IMR-90 (cell line): ENCODE measurements at regions not wholly inside any gene's neighbourhood (a gene's known extent, or its start where the extent isn't known, plus 50 kb on each side); places are given as distances from the start of the nearest gene placed in this dataset.

Experiments
- ATAC-seq: fragments of 200-7000 bp; cut with Tn5 transposase; 2 replicates; pipeline ENCODE4 v1.9.1; 2020; ENCODE audit warnings: low read depth, mild to moderate bottlenecking, moderate library complexity
- BruUV-seq: library from RNA; stranded (reverse); fragments of 400-500 nt; replicated peaks from 2 replicates; lab custom pipeline; 2021; lab: Mats Ljungman, UMichigan
- CTCF ChIA-PET: fragments of 300-600 bp; formaldehyde crosslinking; extraction: SDS; loops from one replicate; lab custom pipeline; 2021; ENCODE audit warnings: antibody characterized with exemption; lab: Yijun Ruan, JAX
- POLR2A ChIA-PET: fragments of 300-600 bp; sonication (Branson Sonifier 250); formaldehyde crosslinking; loops from one replicate; lab custom pipeline; 2022; ENCODE audit warnings: antibody characterized with exemption; ENCODE audit not compliant: unreplicated experiment; lab: Charles Lee
- DNase-seq: peaks from one replicate; pipeline ENCODE4 v3.0.0; 2013
- H2AFZ ChIP-seq: replicated peaks from 2 replicates; pipeline ENCODE3; 2013; ENCODE audit warnings: low read length, mild to moderate bottlenecking; ENCODE audit not compliant: poor library complexity
- H2AK5ac ChIP-seq: 2 replicates; pipeline ENCODE4 v1.6.1; 2013; ENCODE audit warnings: low read depth, low read length, inconsistent platforms
- H2AK9ac ChIP-seq: replicated peaks from 2 replicates; pipeline ENCODE3; 2013; ENCODE audit warnings: mild to moderate bottlenecking, low read depth, low read length, moderate library complexity; ENCODE audit not compliant: poor library complexity
- H2BK120ac ChIP-seq: 2 replicates; pipeline ENCODE4 v1.6.1; 2013; ENCODE audit warnings: low read depth, low read length, inconsistent platforms
- H2BK15ac ChIP-seq: 3 replicates; pipeline ENCODE4 v1.6.1; 2013; ENCODE audit warnings: low read depth, low read length, inconsistent platforms
- H2BK20ac ChIP-seq: 2 replicates; pipeline ENCODE4 v1.6.1; 2013; ENCODE audit warnings: low read depth, mild to moderate bottlenecking, inconsistent platforms, low read length, moderate library complexity
- H2BK5ac ChIP-seq: 2 replicates; pipeline ENCODE4 v1.6.1; 2013; ENCODE audit warnings: mild to moderate bottlenecking, low read depth, low read length, inconsistent platforms; ENCODE audit not compliant: poor library complexity, severe bottlenecking
- H3K14ac ChIP-seq: replicated peaks from 2 replicates; pipeline ENCODE4 v1.6.1; 2013; ENCODE audit warnings: low read depth, low read length, inconsistent platforms
- H3K18ac ChIP-seq: 2 replicates; pipeline ENCODE4 v1.6.1; 2013; ENCODE audit warnings: low read depth, low read length, control low read depth
- H3K23ac ChIP-seq: 2 replicates; pipeline ENCODE4 v1.6.1; 2013; ENCODE audit warnings: low read depth, low read length, inconsistent platforms
- H3K27ac ChIP-seq: 2 replicates; pipeline ENCODE4 v1.5.1; 2013; ENCODE audit warnings: mild to moderate bottlenecking, control low read depth, low read length; ENCODE audit not compliant: insufficient read depth
- H3K27me3 ChIP-seq: 2 replicates; pipeline ENCODE4 v1.6.1; 2013; ENCODE audit warnings: low read length; ENCODE audit not compliant: control insufficient read depth, insufficient read depth
- H3K36me3 ChIP-seq: 2 replicates; pipeline ENCODE4 v1.6.1; 2013; ENCODE audit warnings: low read length, mixed read lengths; ENCODE audit not compliant: control insufficient read depth, insufficient read depth
- H3K4ac ChIP-seq: 2 replicates; pipeline ENCODE4 v1.6.1; 2013; ENCODE audit warnings: low read depth, low read length, inconsistent platforms
- H3K4me1 ChIP-seq: 2 replicates; pipeline ENCODE4 v1.6.1; 2013; ENCODE audit warnings: low read length, mixed read lengths; ENCODE audit not compliant: control insufficient read depth, insufficient read depth
- H3K4me2 ChIP-seq: 2 replicates; pipeline ENCODE4 v1.6.1; 2013; ENCODE audit warnings: low read depth, mild to moderate bottlenecking, control low read depth, low read length, moderate library complexity
- H3K4me3 ChIP-seq: 2 replicates; pipeline ENCODE4 v1.5.1; 2013; ENCODE audit warnings: low read depth, mild to moderate bottlenecking, control low read depth, low read length, moderate library complexity; ENCODE audit not compliant: insufficient read depth
- H3K56ac ChIP-seq: 2 replicates; pipeline ENCODE4 v1.6.1; 2013; ENCODE audit warnings: low read length, inconsistent platforms; ENCODE audit not compliant: insufficient read depth; ENCODE audit errors: extremely low read depth
- H3K79me1 ChIP-seq, 2 experiments: 2 replicates each; pipeline ENCODE4 v1.6.1; 2013; ENCODE audit warnings: low read length in 2 of 2, inconsistent platforms in 1 of 2, low read depth in 1 of 2
- H3K9ac ChIP-seq: 2 replicates; pipeline ENCODE4 v1.6.1; 2013; ENCODE audit warnings: low read depth, low read length, control low read depth
- H3K9me1 ChIP-seq: 2 replicates; pipeline ENCODE4 v1.6.1; 2013; ENCODE audit warnings: low read length, inconsistent platforms; ENCODE audit not compliant: insufficient read depth
- H3K9me3 ChIP-seq: 2 replicates; pipeline ENCODE4 v1.6.1; 2013; ENCODE audit warnings: low read length; ENCODE audit not compliant: control insufficient read depth, insufficient read depth
- H4K20me1 ChIP-seq: 2 replicates; pipeline ENCODE4 v1.6.1; 2013; ENCODE audit warnings: low read length, inconsistent platforms; ENCODE audit not compliant: insufficient read depth
- H4K5ac ChIP-seq: 2 replicates; pipeline ENCODE4 v1.6.1; 2013; ENCODE audit warnings: mild to moderate bottlenecking, low read depth, low read length, control low read depth
- H4K8ac ChIP-seq, 2 experiments: 2 replicates each; pipeline ENCODE4 v1.6.1; 2013; ENCODE audit warnings: low read depth in 2 of 2, low read length in 2 of 2, control low read depth in 1 of 2, inconsistent platforms in 1 of 2
- H4K91ac ChIP-seq: 2 replicates; pipeline ENCODE4 v1.6.1; 2013; ENCODE audit warnings: low read depth, low read length, inconsistent platforms; ENCODE audit not compliant: insufficient read depth
- MAFK ChIP-seq: IDR thresholded peaks from 2 replicates; pipeline ENCODE4 v1.6.1; 2012; ENCODE audit warnings: low read depth, low read length, improper control_type of control experiment
- MAZ ChIP-seq: IDR thresholded peaks from 2 replicates; pipeline ENCODE4 v1.6.1; 2012; ENCODE audit warnings: low read depth, mild to moderate bottlenecking, low read length, improper control_type of control experiment, moderate library complexity, borderline replicate concordance
- WGBS, 2 experiments: methylation state at CpG; one replicate each; pipeline versions ENCODE4 v1.1.5 to v1.1.7; 2013; ENCODE audit warnings: missing lambda C conversion rate in 2 of 2; ENCODE audit not compliant: insufficient read length in 1 of 2; ENCODE audit errors: extremely low coverage in 2 of 2; 5-methylcytosine and 5-hydroxymethylcytosine counted together
- dilution Hi-C: fragments of 300-500 bp; cut with HindIII; formaldehyde crosslinking; loops from one replicate; pipeline ENCODE4 v1.14.3; 2018; ENCODE audit warnings: low sequenced_read_pairs; ENCODE audit not compliant: unreplicated experiment
- in situ Hi-C: fragments of 300-500 bp; cut with MboI; formaldehyde crosslinking; loops from 3 replicates; pipeline ENCODE4 v1.14.3; 2019; ENCODE audit warnings: low sequenced_read_pairs, inconsistent platforms, mixed read lengths
- intact Hi-C: fragments of 100-400 bp; cut with micrococcal nuclease; formaldehyde crosslinking; loops from 2 replicates; pipeline ENCODE4 v1.10.0; 2022
- TF ChIP-seq, protein P1 (sequence below): conservative IDR thresholded peaks from 2 replicates; pipeline ENCODE4 v1.5.1; 2012; ENCODE audit warnings: mild to moderate bottlenecking, low read depth, low read length, improper control_type of control experiment

DNA sequence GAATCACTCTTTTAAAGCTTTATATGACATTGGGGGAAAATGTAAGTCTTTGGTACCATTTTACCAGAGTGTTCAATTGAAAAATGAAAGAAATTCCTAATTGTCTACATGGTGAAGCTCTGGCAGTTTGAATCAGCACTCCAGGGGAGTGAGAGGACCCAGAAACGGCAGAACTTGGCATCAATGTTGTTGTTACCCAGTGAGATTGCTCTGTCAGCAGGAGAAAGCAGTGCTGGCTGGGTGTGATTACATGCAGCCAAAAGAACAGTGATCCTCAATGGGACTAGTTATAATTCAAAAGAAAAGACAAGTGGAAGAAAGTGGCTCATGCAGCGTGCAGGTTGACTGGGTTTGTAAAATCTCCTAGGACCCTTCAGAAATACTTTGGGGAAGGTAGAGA, 206.4 kb downstream of the PTPRC start:
- in situ Hi-C loops = no loop called here

More for the DNA sequence above, 206.4 kb downstream of the PTPRC start:
- BruUV-seq = no TSS peak
- no peak overlapping the region for H3K18ac ChIP-seq
- no peak overlapping the region for H2AFZ ChIP-seq
- H4K8ac ChIP-seq = no peak overlapping the region
- no peak overlapping the region for H3K14ac ChIP-seq
- H3K4me3 ChIP-seq = no peak overlapping the region
- H2BK15ac ChIP-seq = no peak overlapping the region
- H4K5ac ChIP-seq = no peak overlapping the region
- H2BK5ac ChIP-seq = no peak overlapping the region
- peaks cover 3 to 24% of the 10 kb centered on the region in 2 experiments; a peak in 3 of 4 replicates for H3K79me1 ChIP-seq
- no peak overlapping the region for H3K23ac ChIP-seq
- DNase-seq (no peak), ATAC-seq (no peak)
- H3K56ac ChIP-seq = no peak overlapping the region
- no peak overlapping the region for H2BK120ac ChIP-seq
- 60% methylated on average over 2 of the region's 2 CpGs; no CpG with 5 or more reads in 1 of the 2 experiments for WGBS, 2 experiments
- CTCF ChIA-PET = no interaction called here
- no peaks in the 10 kb centered on the region for H3K27me3 ChIP-seq
- H3K9me1 ChIP-seq = peaks cover 11% of the 10 kb centered on the region
- no peak overlapping the region for H4K91ac ChIP-seq
- POLR2A ChIA-PET = no interaction called here
- no peak overlapping the region for H3K4me2 ChIP-seq
- H2BK20ac ChIP-seq = no peak overlapping the region
- no peaks in the 10 kb centered on the region; the same call in 1 of the 2 replicates for H3K4me1 ChIP-seq
- H2AK5ac ChIP-seq = no peak overlapping the region
- H3K27ac ChIP-seq = no peak overlapping the region
- no peak overlapping the region for H2AK9ac ChIP-seq
- no peak overlapping the region for H3K9ac ChIP-seq
- H3K9me3 ChIP-seq = no peaks in the 10 kb centered on the region
- TF ChIP-seq, protein P1, sequence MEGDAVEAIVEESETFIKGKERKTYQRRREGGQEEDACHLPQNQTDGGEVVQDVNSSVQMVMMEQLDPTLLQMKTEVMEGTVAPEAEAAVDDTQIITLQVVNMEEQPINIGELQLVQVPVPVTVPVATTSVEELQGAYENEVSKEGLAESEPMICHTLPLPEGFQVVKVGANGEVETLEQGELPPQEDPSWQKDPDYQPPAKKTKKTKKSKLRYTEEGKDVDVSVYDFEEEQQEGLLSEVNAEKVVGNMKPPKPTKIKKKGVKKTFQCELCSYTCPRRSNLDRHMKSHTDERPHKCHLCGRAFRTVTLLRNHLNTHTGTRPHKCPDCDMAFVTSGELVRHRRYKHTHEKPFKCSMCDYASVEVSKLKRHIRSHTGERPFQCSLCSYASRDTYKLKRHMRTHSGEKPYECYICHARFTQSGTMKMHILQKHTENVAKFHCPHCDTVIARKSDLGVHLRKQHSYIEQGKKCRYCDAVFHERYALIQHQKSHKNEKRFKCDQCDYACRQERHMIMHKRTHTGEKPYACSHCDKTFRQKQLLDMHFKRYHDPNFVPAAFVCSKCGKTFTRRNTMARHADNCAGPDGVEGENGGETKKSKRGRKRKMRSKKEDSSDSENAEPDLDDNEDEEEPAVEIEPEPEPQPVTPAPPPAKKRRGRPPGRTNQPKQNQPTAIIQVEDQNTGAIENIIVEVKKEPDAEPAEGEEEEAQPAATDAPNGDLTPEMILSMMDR = no peak
- no peak for TF ChIP-seq MAFK
- no peak for TF ChIP-seq MAZ
- H3K4ac ChIP-seq = no peak overlapping the region
- no peaks in the 10 kb centered on the region for H4K20me1 ChIP-seq
- intact Hi-C loops = no loop called here
- dilution Hi-C loops = no loop called here
- H3K36me3 ChIP-seq = peaks cover 15% of the 10 kb centered on the region
